MCF 10A (cell line): ENCODE measurements at regions not wholly inside any gene's neighbourhood (a gene's known extent, or its start where the extent isn't known, plus 50 kb on each side); places are given as distances from the start of the nearest gene placed in this dataset. TPM values are rescaled to one million over a fixed set of nuclear protein-coding genes. Genes with fewer than 3 reads are reported as not detected.

Experiments used
- BruUV-seq: library from RNA; stranded (reverse); fragments of 400-500 nt; replicated peaks from 2 replicates; lab custom pipeline; 2021; lab: Mats Ljungman, UMichigan
- CTCF ChIA-PET: fragments of 300-600 bp; sonication (Branson Sonifier 250); formaldehyde crosslinking; extraction: SDS; loops from one replicate; lab custom pipeline; 2021; ENCODE audit warnings: antibody characterized with exemption, inconsistent platforms; lab: Yijun Ruan, JAX
- POLR2A ChIA-PET: fragments of 300-600, 350-650 bp; sonication (Branson Sonifier 250); formaldehyde crosslinking; extraction: SDS; loops from one replicate; lab custom pipeline; 2020; ENCODE audit warnings: antibody characterized with exemption, inconsistent platforms; lab: Yijun Ruan, JAX
- DNase-seq: peaks from one replicate; pipeline ENCODE4 v3.0.0-alpha.2; 2018; ENCODE audit not compliant: unreplicated experiment
- H3K27ac Mint-ChIP-seq: one replicate; pipeline ENCODE4 v1.8.0; 2022; ENCODE audit warnings: mild to moderate bottlenecking, low read depth, mixed read lengths; ENCODE audit not compliant: unreplicated experiment
- H3K27me3 Mint-ChIP-seq: one replicate; pipeline ENCODE4 v1.8.0; 2022; ENCODE audit warnings: mixed read lengths; ENCODE audit not compliant: insufficient read depth, unreplicated experiment
- H3K36me3 Mint-ChIP-seq: one replicate; pipeline ENCODE4 v1.8.0; 2022; ENCODE audit warnings: mild to moderate bottlenecking, moderate library complexity, mixed read lengths; ENCODE audit not compliant: insufficient read depth, unreplicated experiment
- H3K4me1 Mint-ChIP-seq: one replicate; pipeline ENCODE4 v1.8.0; 2022; ENCODE audit warnings: mixed read lengths; ENCODE audit not compliant: insufficient read depth, unreplicated experiment
- H3K4me3 Mint-ChIP-seq: one replicate; pipeline ENCODE4 v1.8.0; 2022; ENCODE audit warnings: mild to moderate bottlenecking, moderate library complexity, mixed read lengths; ENCODE audit not compliant: unreplicated experiment
- H3K9me3 Mint-ChIP-seq: one replicate; pipeline ENCODE4 v1.8.0; 2022; ENCODE audit warnings: mixed read lengths; ENCODE audit not compliant: unreplicated experiment
- intact Hi-C: fragments of 100-400 bp; cut with micrococcal nuclease; formaldehyde crosslinking; loops from 2 replicates; pipeline ENCODE4 v1.14.1; 2022
- microRNA-seq: library from miRNA; unstranded; fragments of <30 nt; microRNA quantifications from one replicate; pipeline ENCODE4 v1.2.0, GENCODE V29; 2022
- TF ChIP-seq, protein P1 (sequence below): fragments of 200-600 bp; IDR thresholded peaks from one replicate; pipeline ENCODE4 v1.8.0; 2022; ENCODE audit warnings: antibody characterized with exemption, mild to moderate bottlenecking; ENCODE audit not compliant: unreplicated experiment

DNA sequence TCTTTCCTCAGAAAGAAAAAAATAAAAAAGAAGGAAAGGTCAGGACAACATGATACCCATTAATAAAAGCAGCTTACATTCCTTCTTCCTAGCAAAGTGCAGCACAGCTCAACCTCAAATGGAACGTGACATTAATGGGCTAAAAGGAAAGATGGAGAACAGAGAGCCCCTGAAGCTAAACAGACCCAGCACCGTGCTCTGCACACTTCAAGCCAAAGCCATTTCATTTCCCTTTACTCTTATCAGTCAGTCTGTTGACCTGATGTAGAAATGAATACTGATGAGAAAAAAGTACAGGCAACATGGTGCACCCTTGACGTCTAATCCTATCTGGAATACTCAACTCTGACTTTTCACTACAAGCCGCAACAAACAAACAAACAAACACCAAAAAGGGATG lies 57.7 kb upstream of the EDNRA start:
- intact Hi-C loops = no loop called here
- no peak for DNase-seq
- Mint-ChIP-seq H3K27ac (no peak overlapping the region), H3K27me3 (no peaks in the 10 kb centered on the region), H3K9me3 (no peaks in the 10 kb centered on the region), H3K36me3 (no peaks in the 10 kb centered on the region), H3K4me3 (no peak overlapping the region), H3K4me1 (peaks cover 7% of the 10 kb centered on the region)
- TF ChIP-seq, protein P1, sequence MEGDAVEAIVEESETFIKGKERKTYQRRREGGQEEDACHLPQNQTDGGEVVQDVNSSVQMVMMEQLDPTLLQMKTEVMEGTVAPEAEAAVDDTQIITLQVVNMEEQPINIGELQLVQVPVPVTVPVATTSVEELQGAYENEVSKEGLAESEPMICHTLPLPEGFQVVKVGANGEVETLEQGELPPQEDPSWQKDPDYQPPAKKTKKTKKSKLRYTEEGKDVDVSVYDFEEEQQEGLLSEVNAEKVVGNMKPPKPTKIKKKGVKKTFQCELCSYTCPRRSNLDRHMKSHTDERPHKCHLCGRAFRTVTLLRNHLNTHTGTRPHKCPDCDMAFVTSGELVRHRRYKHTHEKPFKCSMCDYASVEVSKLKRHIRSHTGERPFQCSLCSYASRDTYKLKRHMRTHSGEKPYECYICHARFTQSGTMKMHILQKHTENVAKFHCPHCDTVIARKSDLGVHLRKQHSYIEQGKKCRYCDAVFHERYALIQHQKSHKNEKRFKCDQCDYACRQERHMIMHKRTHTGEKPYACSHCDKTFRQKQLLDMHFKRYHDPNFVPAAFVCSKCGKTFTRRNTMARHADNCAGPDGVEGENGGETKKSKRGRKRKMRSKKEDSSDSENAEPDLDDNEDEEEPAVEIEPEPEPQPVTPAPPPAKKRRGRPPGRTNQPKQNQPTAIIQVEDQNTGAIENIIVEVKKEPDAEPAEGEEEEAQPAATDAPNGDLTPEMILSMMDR = no peak
- POLR2A ChIA-PET = no interaction called here
- BruUV-seq = no TSS peak
- CTCF ChIA-PET = no interaction called here

DNA sequence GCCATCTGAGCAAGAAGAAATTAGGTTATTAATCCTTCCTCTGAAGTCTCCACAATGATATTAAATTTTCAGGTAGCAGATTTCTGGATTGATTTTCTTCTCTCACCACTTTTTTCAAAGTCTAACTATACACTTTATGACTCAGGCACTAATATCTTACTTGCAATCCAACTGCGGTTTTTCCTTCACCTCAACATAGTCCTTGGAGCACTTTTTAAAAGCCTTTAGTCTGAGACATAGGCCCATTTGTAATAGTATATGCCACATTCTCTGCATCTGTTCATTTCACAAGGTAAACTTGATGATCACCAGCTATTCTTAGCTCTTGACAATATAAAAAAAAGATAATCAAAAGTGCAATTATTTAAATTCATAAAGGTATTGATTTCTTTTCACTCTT lies 55.9 kb upstream of the EDNRA start:
- Mint-ChIP-seq H3K4me1 (peaks cover 10% of the 10 kb centered on the region), H3K27ac (no peak overlapping the region), H3K4me3 (no peak overlapping the region), H3K27me3 (no peaks in the 10 kb centered on the region), H3K36me3 (no peaks in the 10 kb centered on the region), H3K9me3 (peaks cover 2% of the 10 kb centered on the region)
- intact Hi-C loops = no loop called here
- TF ChIP-seq, protein P1 = no peak
- BruUV-seq = no TSS peak
- CTCF ChIA-PET = no interaction called here
- no peak for DNase-seq
- POLR2A ChIA-PET = interaction anchor here (0.5 kb wide), 1 partner anchor 1273 kb away, joined by 3 read pairs; no protein-coding TSS in a partner anchor

DNA sequence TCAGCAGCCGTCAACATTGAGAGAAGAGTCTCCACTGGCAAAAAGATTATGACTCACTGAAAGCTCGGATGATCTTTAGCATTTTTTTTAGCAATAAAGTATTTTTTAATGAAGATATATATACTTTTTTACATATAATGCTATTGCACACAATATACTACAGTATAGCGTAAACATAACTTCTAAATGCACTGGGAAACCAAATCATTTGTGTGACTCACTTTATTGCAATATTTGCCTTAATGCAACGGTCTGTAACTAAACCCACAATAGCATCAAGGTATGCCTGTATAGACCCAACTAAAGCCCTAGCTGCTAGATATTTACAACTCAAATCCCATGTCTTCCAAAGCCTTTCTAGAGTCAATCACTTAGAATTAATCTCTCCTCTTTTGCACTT lies 52.3 kb upstream of the EDNRA start:
- POLR2A ChIA-PET = no interaction called here
- Mint-ChIP-seq H3K36me3 (no peaks in the 10 kb centered on the region), H3K27me3 (no peaks in the 10 kb centered on the region), H3K27ac (no peak overlapping the region), H3K9me3 (peaks cover 16% of the 10 kb centered on the region), H3K4me3 (no peak overlapping the region), H3K4me1 (peaks cover 14% of the 10 kb centered on the region)
- peak; percentile 9 for DNase-seq
- TF ChIP-seq, protein P1 = no peak
- CTCF ChIA-PET = no interaction called here
- intact Hi-C loops = no loop called here
- no TSS peak for BruUV-seq

DNA sequence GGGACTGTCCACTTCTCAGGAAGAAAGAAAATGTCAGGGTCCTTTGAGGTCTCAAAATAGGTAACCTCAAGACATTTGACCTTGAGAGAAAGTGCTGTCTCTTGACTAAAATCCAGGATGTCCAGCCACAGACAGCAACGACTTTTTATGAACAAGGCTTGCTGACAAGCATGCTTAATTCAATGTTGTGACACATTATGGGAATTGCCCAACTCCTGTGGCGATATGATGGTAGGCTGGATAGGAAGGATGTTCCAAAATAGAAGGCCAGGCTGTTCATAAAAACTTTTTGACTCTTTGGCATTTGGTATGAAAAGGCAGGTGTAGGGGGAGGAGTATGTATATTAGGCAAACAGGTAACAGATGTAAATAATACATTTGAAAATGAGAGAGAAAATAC lies 50.8 kb upstream of the EDNRA start:
- H3K27me3 Mint-ChIP-seq = no peaks in the 10 kb centered on the region
- intact Hi-C loops = no loop called here
- no TSS peak for BruUV-seq
- peak overlapping the region; percentile 15 for H3K27ac Mint-ChIP-seq
- POLR2A ChIA-PET = interaction anchor here (0.5 kb wide), 1 partner anchor 453 kb away, joined by 3 read pairs; no protein-coding TSS in a partner anchor
- DNase-seq = peak; percentile 20
- no peaks in the 10 kb centered on the region for H3K36me3 Mint-ChIP-seq
- H3K4me1 Mint-ChIP-seq = peaks cover 14% of the 10 kb centered on the region
- H3K4me3 Mint-ChIP-seq = no peak overlapping the region
- H3K9me3 Mint-ChIP-seq = peaks cover 17% of the 10 kb centered on the region
- CTCF ChIA-PET = interaction anchor here (0.8 kb wide), 1 partner anchor 43 kb away, joined by 3 read pairs; no protein-coding TSS in a partner anchor
- TF ChIP-seq, protein P1 = no peak

Small RNAs in the stretch of these regions (microRNA-seq; reads per million reads assigned to microRNA genes)
- not detected for gene MIR548G
